ENCODE measurements at regions not wholly inside any gene's neighbourhood (a gene's known extent, or its start where the extent isn't known, plus 50 kb on each side); places are given as distances from the start of the nearest gene placed in this dataset.

DNA sequence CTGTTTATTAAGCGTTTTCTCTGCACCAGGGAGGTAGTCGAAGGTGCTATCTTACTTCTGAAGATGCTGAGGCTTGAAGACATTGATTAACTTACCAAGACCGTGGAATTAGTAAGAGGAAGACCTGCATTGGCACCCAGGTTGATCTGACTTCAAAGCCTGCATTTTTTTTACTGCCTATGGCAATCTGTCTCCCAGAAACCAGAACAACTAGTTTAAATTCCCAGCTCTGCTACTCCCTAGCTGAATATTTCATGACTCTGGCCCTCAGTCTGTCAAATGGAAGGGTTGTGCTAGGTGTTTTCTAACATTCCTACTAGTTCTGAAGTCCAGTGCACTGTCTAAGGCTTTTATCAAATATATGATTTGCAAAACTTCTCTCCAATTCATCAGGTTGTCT lies 52.0 kb upstream of the GRAMD1B start:
- H3K4me3 ChIP-seq (ENCODE audit: low read length in 2 of 2) = no peak overlapping the region
- H3K9ac ChIP-seq (ENCODE audit: low read length in 2 of 2) = no peak overlapping the region
- H3K4me1 ChIP-seq (ENCODE audit: control insufficient read depth, insufficient read depth, low read length) = no peaks in the 10 kb centered on the region
- H3K27me3 ChIP-seq (ENCODE audit: control insufficient read depth in 1 of 2, insufficient read depth in 2 of 2, low read length in 2 of 2) = no peaks in the 10 kb centered on the region
- H3K9me3 ChIP-seq (ENCODE audit: control insufficient read depth in 2 of 2, low read length in 2 of 2) = no peaks in the 10 kb centered on the region
- H3K36me3 ChIP-seq (ENCODE audit: control insufficient read depth in 2 of 2, insufficient read depth in 2 of 2, low read length in 2 of 2) = no peaks in the 10 kb centered on the region
- no peak overlapping the region for H3K27ac ChIP-seq (ENCODE audit: low read length)

DNA sequence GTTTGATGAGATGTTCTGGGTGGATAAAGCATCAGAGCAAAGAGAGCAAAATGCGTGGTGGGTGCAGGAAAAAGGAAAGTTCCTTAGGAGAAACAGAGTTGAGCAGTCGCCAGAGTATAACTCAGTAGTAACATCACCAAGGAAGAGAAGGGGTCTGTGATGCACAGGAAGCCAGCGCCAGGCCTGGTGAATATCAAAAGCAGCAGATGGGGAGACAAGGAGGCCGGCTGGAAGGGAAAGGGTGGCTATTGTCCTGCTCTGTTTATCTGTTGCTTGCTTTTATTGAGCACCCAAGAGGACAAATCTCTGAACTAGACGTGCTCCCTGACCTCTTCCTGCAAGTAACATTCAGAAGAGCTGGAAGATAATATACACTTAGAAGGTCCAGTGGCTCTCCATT lies 52.7 kb upstream of the GRAMD1B start:
- Histone ChIP-seq H3K9ac (ENCODE audit: low read length in 2 of 2) (no peak overlapping the region), H3K4me3 (ENCODE audit: low read length in 2 of 2) (no peak overlapping the region), H3K27me3 (ENCODE audit: control insufficient read depth in 1 of 2, insufficient read depth in 2 of 2, low read length in 2 of 2) (no peaks in the 10 kb centered on the region), H3K4me1 (ENCODE audit: control insufficient read depth, insufficient read depth, low read length) (no peaks in the 10 kb centered on the region), H3K9me3 (ENCODE audit: control insufficient read depth in 2 of 2, low read length in 2 of 2) (no peaks in the 10 kb centered on the region), H3K36me3 (ENCODE audit: control insufficient read depth in 2 of 2, insufficient read depth in 2 of 2, low read length in 2 of 2) (no peaks in the 10 kb centered on the region), H3K27ac (ENCODE audit: low read length) (no peak overlapping the region)

DNA sequence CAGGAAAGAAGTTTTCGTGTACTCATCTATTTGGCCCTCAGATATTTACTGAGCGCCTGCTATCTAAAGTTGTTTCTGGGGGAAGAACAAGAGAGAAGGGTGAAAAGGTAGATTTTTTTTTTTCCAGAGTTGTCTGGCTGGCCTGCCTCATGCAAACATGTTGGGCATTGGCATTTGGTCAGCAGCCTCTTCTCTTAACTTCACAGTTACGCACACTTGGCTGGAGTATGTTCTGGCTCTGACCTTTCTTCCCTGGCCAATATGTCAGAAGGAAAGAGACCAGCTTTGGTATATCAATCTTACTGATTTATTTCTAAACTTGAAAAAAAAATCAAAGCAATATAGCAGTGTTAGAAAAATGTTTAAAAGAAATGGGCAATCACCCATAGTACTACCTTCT lies 54.2 kb upstream of the GRAMD1B start:
- H3K27ac ChIP-seq (ENCODE audit: low read length) = no peak overlapping the region

DNA sequence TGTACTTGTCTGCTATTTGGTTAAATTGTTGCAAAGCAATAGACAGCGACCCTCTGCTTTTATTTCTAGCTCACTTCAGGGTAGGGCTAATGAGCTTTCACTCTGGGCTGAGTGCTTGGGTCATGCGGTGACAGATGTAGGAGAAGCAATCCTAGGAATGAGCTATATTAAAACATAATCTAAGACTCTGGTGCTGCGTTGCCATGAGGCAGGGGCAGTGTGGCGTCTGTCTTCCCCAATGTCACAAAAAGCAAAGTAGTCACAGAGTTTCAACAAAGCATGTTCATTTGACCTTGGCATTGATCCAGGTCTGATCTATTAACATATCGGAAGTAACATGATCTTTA lies 55.5 kb upstream of the GRAMD1B start:
- Histone ChIP-seq H3K27me3 (ENCODE audit: control insufficient read depth in 1 of 2, insufficient read depth in 2 of 2, low read length in 2 of 2) (no peaks in the 10 kb centered on the region), H3K27ac (ENCODE audit: low read length) (no peak overlapping the region), H3K9ac (ENCODE audit: low read length in 2 of 2) (no peak overlapping the region), H3K4me1 (ENCODE audit: control insufficient read depth, insufficient read depth, low read length) (no peaks in the 10 kb centered on the region), H3K4me3 (ENCODE audit: low read length in 2 of 2) (no peak overlapping the region), H3K9me3 (ENCODE audit: control insufficient read depth in 2 of 2, low read length in 2 of 2) (no peaks in the 10 kb centered on the region), H3K36me3 (ENCODE audit: control insufficient read depth in 2 of 2, insufficient read depth in 2 of 2, low read length in 2 of 2) (no peaks in the 10 kb centered on the region)

More for the DNA sequence above, 54.2 kb upstream of the GRAMD1B start:
- H3K9ac ChIP-seq (ENCODE audit: low read length in 2 of 2) = no peak overlapping the region
- no peaks in the 10 kb centered on the region for H3K36me3 ChIP-seq (ENCODE audit: control insufficient read depth in 2 of 2, insufficient read depth in 2 of 2, low read length in 2 of 2)
- no peaks in the 10 kb centered on the region for H3K27me3 ChIP-seq (ENCODE audit: control insufficient read depth in 1 of 2, insufficient read depth in 2 of 2, low read length in 2 of 2)
- no peaks in the 10 kb centered on the region for H3K9me3 ChIP-seq (ENCODE audit: control insufficient read depth in 2 of 2, low read length in 2 of 2)
- H3K4me1 ChIP-seq (ENCODE audit: control insufficient read depth, insufficient read depth, low read length) = no peaks in the 10 kb centered on the region
- H3K4me3 ChIP-seq (ENCODE audit: low read length in 2 of 2) = no peak overlapping the region

DNA sequence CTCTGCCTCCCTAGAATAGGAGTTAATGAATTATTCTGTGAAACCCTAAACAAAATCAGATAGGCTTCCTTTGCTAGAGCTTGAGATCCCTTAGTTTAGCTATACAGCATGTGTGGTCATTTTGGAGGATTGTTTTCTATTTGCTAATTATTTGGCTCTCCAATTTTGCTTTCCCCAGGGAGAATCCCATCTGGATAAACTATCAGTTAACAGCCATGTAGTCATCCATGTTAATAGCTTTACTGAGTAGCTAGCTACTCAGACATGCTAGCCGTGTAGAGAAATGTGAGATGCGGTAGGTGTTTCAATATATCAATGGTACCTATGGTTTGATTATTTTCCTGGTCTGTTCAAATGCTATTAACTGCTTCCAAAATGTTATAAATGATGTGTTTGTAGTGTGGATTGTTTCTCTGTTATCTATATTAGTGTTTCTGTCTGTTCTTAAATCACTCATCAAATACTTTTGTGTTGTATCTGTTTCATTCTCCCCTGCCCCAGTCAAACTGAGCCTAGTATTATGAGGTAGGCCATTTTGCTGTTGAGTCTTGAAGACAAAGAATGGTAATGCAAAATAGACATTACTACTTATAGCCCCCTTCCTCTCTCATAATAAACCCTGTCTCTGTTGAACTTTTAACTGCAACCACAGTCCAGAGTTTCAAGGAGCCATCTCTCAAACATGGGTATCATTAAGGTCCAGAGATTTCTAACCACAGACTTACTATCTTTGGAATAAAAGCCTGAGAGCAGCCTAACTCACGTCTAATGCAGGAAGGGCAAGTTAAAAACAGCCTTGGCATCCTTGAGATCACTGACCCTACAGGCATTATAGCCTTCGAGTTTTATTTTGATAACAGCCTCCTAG lies 56.1 kb upstream of the GRAMD1B start:
- Histone ChIP-seq H3K4me1 (ENCODE audit: control insufficient read depth, insufficient read depth, low read length) (no peaks in the 10 kb centered on the region), H3K9me3 (ENCODE audit: control insufficient read depth in 2 of 2, low read length in 2 of 2) (no peaks in the 10 kb centered on the region), H3K36me3 (ENCODE audit: control insufficient read depth in 2 of 2, insufficient read depth in 2 of 2, low read length in 2 of 2) (no peaks in the 10 kb centered on the region), H3K9ac (ENCODE audit: low read length in 2 of 2) (no peak overlapping the region), H3K27me3 (ENCODE audit: control insufficient read depth in 1 of 2, insufficient read depth in 2 of 2, low read length in 2 of 2) (no peaks in the 10 kb centered on the region), H3K27ac (ENCODE audit: low read length) (no peak overlapping the region), H3K4me3 (ENCODE audit: low read length in 2 of 2) (no peak overlapping the region)

DNA sequence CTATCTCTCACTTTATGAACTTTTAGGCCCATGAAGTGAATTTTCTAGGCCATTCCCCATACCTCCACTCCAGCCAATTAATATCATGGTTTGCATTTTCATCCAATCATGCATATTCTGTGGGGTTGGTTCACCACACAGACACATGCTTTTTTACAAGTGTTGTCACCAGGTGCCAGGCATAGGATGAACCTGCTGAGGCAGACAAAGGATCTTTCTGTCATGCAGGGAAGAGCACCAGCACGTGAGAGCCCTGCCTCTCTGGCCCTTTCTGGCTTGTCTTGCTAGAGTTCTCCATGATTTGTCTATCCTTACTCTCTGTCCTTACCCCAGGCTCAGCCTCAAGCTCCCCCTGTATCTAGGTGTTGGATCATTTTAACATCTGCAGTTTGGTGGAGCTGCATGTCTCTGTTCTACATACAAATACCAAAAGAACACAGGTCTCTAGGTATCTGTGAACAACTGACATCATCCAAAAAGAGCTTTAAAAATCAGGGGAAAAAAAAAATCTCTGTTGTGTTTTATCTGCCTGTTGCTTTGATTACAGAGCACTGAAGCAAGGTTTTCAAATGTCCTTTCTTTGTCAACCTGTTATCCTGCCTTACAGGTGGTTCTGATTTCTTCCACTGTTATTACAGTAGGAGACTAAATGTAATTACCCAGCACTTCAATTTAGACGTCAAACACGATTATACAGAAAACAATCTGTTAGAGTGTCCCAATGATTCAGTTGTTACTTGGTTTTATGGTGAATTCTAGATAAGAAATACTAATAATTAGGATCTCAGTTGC lies 58.4 kb upstream of the GRAMD1B start:
- Histone ChIP-seq H3K27ac (ENCODE audit: low read length) (no peak overlapping the region), H3K36me3 (ENCODE audit: control insufficient read depth in 2 of 2, insufficient read depth in 2 of 2, low read length in 2 of 2) (no peaks in the 10 kb centered on the region), H3K4me1 (ENCODE audit: control insufficient read depth, insufficient read depth, low read length) (no peaks in the 10 kb centered on the region), H3K27me3 (ENCODE audit: control insufficient read depth in 1 of 2, insufficient read depth in 2 of 2, low read length in 2 of 2) (peaks cover 0 to 2% of the 10 kb centered on the region in 2 donors), H3K9ac (ENCODE audit: low read length in 2 of 2) (no peak overlapping the region), H3K9me3 (ENCODE audit: control insufficient read depth in 2 of 2, low read length in 2 of 2) (no peaks in the 10 kb centered on the region), H3K4me3 (ENCODE audit: low read length in 2 of 2) (no peak overlapping the region)

DNA sequence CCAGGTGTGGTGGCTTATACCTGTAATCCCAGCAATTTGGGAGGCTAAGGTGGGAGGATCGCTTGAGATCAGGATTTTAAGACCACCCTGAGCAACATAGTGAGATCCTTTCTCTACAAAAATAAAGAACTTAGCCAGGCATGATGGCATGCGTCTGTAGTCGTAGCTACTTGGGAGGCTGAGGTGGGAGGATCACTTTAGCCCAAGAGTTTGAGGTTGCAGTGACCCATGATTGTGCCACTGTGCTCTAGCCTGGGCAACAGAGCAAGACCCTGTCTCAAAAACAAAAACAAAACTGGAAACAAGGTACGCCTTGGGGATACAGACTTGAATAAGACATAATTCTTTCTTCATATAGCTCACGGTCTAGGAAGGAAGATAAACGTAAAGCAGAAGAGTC lies 63.1 kb upstream of the GRAMD1B start:
- no peak overlapping the region for H3K27ac ChIP-seq (ENCODE audit: low read length)
- no peaks in the 10 kb centered on the region for H3K36me3 ChIP-seq (ENCODE audit: control insufficient read depth in 2 of 2, insufficient read depth in 2 of 2, low read length in 2 of 2)
- H3K9ac ChIP-seq (ENCODE audit: low read length in 2 of 2) = no peak overlapping the region
- peaks cover 12% of the 10 kb centered on the region for H3K4me1 ChIP-seq (ENCODE audit: control insufficient read depth, insufficient read depth, low read length)
- H3K4me3 ChIP-seq (ENCODE audit: low read length in 2 of 2) = no peak overlapping the region
- no peaks in the 10 kb centered on the region for H3K9me3 ChIP-seq (ENCODE audit: control insufficient read depth in 2 of 2, low read length in 2 of 2)
- H3K27me3 ChIP-seq (ENCODE audit: control insufficient read depth in 1 of 2, insufficient read depth in 2 of 2, low read length in 2 of 2) = peaks cover 0 to 2% of the 10 kb centered on the region in 2 donors

DNA sequence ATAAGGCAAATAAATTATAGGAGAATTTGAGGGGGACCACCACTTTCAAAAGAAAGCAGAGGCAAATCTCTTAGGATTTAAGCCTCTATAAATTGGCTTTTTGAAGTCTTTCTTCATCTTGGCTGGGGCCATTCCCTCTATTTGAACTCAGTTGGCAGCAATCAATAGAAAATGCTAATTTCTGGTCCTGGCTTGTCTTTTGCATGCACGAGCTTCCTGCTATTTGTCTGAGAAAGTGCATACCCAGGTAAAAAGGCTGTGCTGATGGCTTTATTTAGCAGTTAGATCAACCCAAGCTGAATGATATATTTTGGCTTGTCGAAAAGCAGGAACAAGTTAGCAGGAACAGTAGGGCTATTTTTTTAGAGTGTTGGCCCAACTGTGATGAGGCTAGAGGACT lies 64.1 kb upstream of the GRAMD1B start:
- Histone ChIP-seq H3K27ac (ENCODE audit: low read length) (no peak overlapping the region), H3K9me3 (ENCODE audit: control insufficient read depth in 2 of 2, low read length in 2 of 2) (no peaks in the 10 kb centered on the region), H3K27me3 (ENCODE audit: control insufficient read depth in 1 of 2, insufficient read depth in 2 of 2, low read length in 2 of 2) (peaks cover 0 to 2% of the 10 kb centered on the region in 2 donors), H3K4me1 (ENCODE audit: control insufficient read depth, insufficient read depth, low read length) (peaks cover 12% of the 10 kb centered on the region), H3K4me3 (ENCODE audit: low read length in 2 of 2) (no peak overlapping the region), H3K9ac (ENCODE audit: low read length in 2 of 2) (no peak overlapping the region), H3K36me3 (ENCODE audit: control insufficient read depth in 2 of 2, insufficient read depth in 2 of 2, low read length in 2 of 2) (no peaks in the 10 kb centered on the region)

DNA sequence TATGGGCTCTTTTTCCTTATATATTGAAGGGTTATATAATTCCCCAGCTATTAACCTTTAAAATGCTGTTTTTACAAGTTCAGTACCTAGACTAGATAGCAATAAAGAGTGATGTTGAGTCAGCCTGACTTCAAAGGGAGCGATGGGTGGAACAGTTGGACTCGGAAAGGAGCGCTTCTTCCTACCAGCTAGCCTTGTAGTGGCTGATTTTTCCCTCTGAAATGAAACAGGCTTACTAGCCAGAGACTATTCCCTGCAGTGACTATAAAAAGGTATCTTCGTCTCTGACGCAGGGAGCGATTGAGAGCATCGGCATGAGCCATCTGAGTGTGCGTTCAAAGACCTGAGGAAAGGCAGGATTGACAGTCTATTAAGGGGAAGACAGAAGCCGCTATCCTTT lies 66.0 kb upstream of the GRAMD1B start:
- Histone ChIP-seq H3K4me3 (ENCODE audit: low read length in 2 of 2) (no peak overlapping the region), H3K9ac (ENCODE audit: low read length in 2 of 2) (no peak overlapping the region), H3K4me1 (ENCODE audit: control insufficient read depth, insufficient read depth, low read length) (peaks cover 12% of the 10 kb centered on the region), H3K27ac (ENCODE audit: low read length) (peak overlapping the region; percentile 46), H3K9me3 (ENCODE audit: control insufficient read depth in 2 of 2, low read length in 2 of 2) (no peaks in the 10 kb centered on the region), H3K36me3 (ENCODE audit: control insufficient read depth in 2 of 2, insufficient read depth in 2 of 2, low read length in 2 of 2) (no peaks in the 10 kb centered on the region), H3K27me3 (ENCODE audit: control insufficient read depth in 1 of 2, insufficient read depth in 2 of 2, low read length in 2 of 2) (peaks cover 0 to 3% of the 10 kb centered on the region in 2 donors)

DNA sequence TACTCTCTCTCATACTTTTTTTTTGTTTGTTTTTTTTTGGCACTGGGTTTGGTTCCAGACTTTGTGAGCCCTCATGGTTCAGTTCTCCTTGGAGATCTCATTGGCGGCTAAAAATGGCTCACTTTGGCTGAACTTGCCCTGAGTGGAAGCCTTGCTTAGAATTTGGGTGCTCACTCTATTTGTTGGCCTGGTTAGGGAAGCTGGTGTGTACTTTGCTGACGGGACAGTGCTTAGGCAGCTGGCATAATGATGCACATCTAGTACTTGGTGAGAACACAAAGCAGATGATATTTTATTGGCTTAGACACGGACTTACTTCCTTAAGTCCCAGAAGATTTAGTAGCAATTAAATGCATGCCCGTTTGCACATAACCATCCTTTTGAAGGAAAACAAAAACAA lies 66.5 kb upstream of the GRAMD1B start:
- no peaks in the 10 kb centered on the region for H3K9me3 ChIP-seq (ENCODE audit: control insufficient read depth in 2 of 2, low read length in 2 of 2)
- H3K4me3 ChIP-seq (ENCODE audit: low read length in 2 of 2) = peak overlapping the region; percentile 31 to 60
- H3K9ac ChIP-seq (ENCODE audit: low read length in 2 of 2) = no peak overlapping the region
- H3K4me1 ChIP-seq (ENCODE audit: control insufficient read depth, insufficient read depth, low read length) = peaks cover 12% of the 10 kb centered on the region
- H3K27me3 ChIP-seq (ENCODE audit: control insufficient read depth in 1 of 2, insufficient read depth in 2 of 2, low read length in 2 of 2) = peaks cover 4 to 8% of the 10 kb centered on the region in 2 donors
- H3K27ac ChIP-seq (ENCODE audit: low read length) = peak overlapping the region; percentile 46
- no peaks in the 10 kb centered on the region for H3K36me3 ChIP-seq (ENCODE audit: control insufficient read depth in 2 of 2, insufficient read depth in 2 of 2, low read length in 2 of 2)

DNA sequence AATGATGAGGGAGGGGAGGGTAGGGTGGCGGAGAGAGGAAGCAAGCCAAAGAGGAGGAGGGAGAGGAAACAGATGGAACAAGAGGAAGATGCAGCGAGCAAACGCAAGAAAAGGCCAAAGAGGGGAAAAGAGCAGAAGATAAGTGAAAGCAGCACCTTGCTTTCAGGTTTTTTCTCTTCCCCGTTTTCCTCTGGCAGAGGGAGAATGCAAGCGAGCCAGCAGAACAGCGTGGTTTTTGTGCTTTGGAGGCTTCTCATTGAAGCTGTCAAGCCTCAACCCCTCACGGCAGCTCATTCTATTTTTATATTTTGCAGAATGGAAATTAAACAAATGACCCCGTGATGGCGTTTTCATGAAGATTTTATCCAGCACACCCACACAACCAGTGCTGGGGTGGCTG lies 67.1 kb upstream of the GRAMD1B start:
- Histone ChIP-seq H3K4me3 (ENCODE audit: low read length in 2 of 2) (peak overlapping the region; percentile 31 to 60), H3K9ac (ENCODE audit: low read length in 2 of 2) (no peak overlapping the region), H3K4me1 (ENCODE audit: control insufficient read depth, insufficient read depth, low read length) (peaks cover 14% of the 10 kb centered on the region), H3K27me3 (ENCODE audit: control insufficient read depth in 1 of 2, insufficient read depth in 2 of 2, low read length in 2 of 2) (peaks cover 4 to 13% of the 10 kb centered on the region in 2 donors), H3K36me3 (ENCODE audit: control insufficient read depth in 2 of 2, insufficient read depth in 2 of 2, low read length in 2 of 2) (no peaks in the 10 kb centered on the region), H3K9me3 (ENCODE audit: control insufficient read depth in 2 of 2, low read length in 2 of 2) (no peaks in the 10 kb centered on the region), H3K27ac (ENCODE audit: low read length) (peak overlapping the region; percentile 46)

All from stomach smooth muscle (tissue), 2 donors.